Suprapubic skin (tissue), 4 donors: ENCODE measurements at regions not wholly inside any gene's neighbourhood (a gene's known extent, or its start where the extent isn't known, plus 50 kb on each side); places are given as distances from the start of the nearest gene placed in this dataset.

Experiments
- EP300 ChIP-seq: sonication (generic); formaldehyde crosslinking; IDR thresholded peaks from one replicate; pipeline ENCODE4 v1.6.1; 2017; ENCODE audit warnings: antibody characterized with exemption
- POLR2A ChIP-seq, 2 donors: fragments of 450-650 bp; IDR thresholded peaks; one replicate each; pipeline ENCODE4 v1.6.1; 2017; ENCODE audit warnings: antibody characterized with exemption in 2 of 2, mild to moderate bottlenecking in 2 of 2, moderate library complexity in 2 of 2
- POLR2AphosphoS5 ChIP-seq, 3 donors: sonication (generic); formaldehyde crosslinking; IDR thresholded peaks; one replicate each; pipeline ENCODE4 v1.6.1; 2017; ENCODE audit warnings: antibody characterized with exemption in 3 of 3
- TF ChIP-seq, protein P1 (sequence below), 2 donors: fragments of 200-600 bp in 1 of 2; fragments of 450-650 bp in 1 of 2; sonication (generic) in 1 of 2; IDR thresholded peaks; one replicate each; pipeline ENCODE4 v1.5.1; 2016 to 2019; ENCODE audit warnings: antibody characterized with exemption in 2 of 2, mild to moderate bottlenecking in 1 of 2, moderate library complexity in 1 of 2

DNA sequence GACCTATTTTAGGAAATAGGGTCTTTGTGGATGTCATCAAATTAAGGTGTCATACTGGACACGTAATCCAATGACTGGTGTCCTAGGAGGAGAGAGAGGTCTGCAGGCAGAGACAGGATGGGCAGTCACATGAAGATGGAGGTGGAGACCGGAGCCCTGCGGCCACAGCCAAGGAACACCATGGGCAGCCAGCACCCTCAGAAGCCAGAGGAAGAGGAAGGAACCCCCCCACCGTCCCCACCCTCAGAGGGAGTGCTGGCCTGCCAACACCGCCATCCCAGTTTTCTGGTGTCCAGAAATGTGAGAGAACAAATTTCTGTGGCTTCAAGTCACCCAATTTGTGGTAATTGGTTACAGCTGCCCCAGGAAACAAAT, 88.3 kb downstream of the NSUN2 start:
- TF ChIP-seq, protein P1, sequence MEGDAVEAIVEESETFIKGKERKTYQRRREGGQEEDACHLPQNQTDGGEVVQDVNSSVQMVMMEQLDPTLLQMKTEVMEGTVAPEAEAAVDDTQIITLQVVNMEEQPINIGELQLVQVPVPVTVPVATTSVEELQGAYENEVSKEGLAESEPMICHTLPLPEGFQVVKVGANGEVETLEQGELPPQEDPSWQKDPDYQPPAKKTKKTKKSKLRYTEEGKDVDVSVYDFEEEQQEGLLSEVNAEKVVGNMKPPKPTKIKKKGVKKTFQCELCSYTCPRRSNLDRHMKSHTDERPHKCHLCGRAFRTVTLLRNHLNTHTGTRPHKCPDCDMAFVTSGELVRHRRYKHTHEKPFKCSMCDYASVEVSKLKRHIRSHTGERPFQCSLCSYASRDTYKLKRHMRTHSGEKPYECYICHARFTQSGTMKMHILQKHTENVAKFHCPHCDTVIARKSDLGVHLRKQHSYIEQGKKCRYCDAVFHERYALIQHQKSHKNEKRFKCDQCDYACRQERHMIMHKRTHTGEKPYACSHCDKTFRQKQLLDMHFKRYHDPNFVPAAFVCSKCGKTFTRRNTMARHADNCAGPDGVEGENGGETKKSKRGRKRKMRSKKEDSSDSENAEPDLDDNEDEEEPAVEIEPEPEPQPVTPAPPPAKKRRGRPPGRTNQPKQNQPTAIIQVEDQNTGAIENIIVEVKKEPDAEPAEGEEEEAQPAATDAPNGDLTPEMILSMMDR (IDR thresholded peaks at IDR 0.05): no peak
- TF ChIP-seq POLR2A (IDR thresholded peaks at IDR 0.05) (no peak), EP300 (no peak), POLR2AphosphoS5 (IDR thresholded peaks at IDR 0.05) (no peak)
